Naive thymus-derived CD4-positive, alpha-beta T cell (primary cell): ENCODE measurements at regions not wholly inside any gene's neighbourhood (a gene's known extent, or its start where the extent isn't known, plus 50 kb on each side); places are given as distances from the start of the nearest gene placed in this dataset.

ENCODE experiments used
- ATAC-seq: fragments of 150-1000 bp; cut with Tn5 transposase; 2 replicates; pipeline ENCODE4 v1.10.0; 2021; ENCODE audit warnings: mild to moderate bottlenecking, moderate library complexity
- CTCF ChIA-PET: fragments of 350-600 bp; sonication (Branson Sonifier 250); formaldehyde crosslinking; loops from one replicate; lab custom pipeline; 2021; ENCODE audit warnings: antibody characterized with exemption; lab: Charles Lee
- POLR2A ChIA-PET: fragments of 350-600 bp; sonication (Branson Sonifier 250); formaldehyde crosslinking; loops from one replicate; lab custom pipeline; 2021; ENCODE audit warnings: antibody characterized with exemption, inconsistent platforms; lab: Charles Lee
- DNase-seq, 9 donors: peaks; one replicate each; pipeline versions ENCODE4 v3.0.0 to v3.0.0-alpha.2; 2020 to 2022; ENCODE audit warnings: mixed read lengths in 1 of 9
- H3K27ac ChIP-seq: one replicate; pipeline ENCODE4 v1.7.0; 2013; ENCODE audit warnings: mild to moderate bottlenecking, low read depth, low read length, moderate library complexity
- H3K27me3 ChIP-seq, 2 donors: one replicate each; pipeline ENCODE4 v1.7.0; 2013; ENCODE audit warnings: low read length in 2 of 2, mild to moderate bottlenecking in 2 of 2, moderate library complexity in 2 of 2; ENCODE audit not compliant: control insufficient read depth in 2 of 2, insufficient read depth in 2 of 2
- H3K36me3 ChIP-seq, 3 experiments: 1 replicate in 2 of 3; 2 replicates in 1 of 3; pipeline ENCODE4 v1.7.0; 2013; ENCODE audit warnings: low read length in 3 of 3, mild to moderate bottlenecking in 3 of 3, moderate library complexity in 1 of 3; ENCODE audit not compliant: insufficient read depth in 3 of 3, control insufficient read depth in 2 of 3
- H3K4me1 ChIP-seq, 2 donors: one replicate each; pipeline ENCODE4 v1.7.0; 2013; ENCODE audit warnings: low read length in 2 of 2, mild to moderate bottlenecking in 2 of 2, moderate library complexity in 1 of 2; ENCODE audit not compliant: control insufficient read depth in 2 of 2, insufficient read depth in 2 of 2
- H3K4me3 ChIP-seq: 2 replicates; pipeline ENCODE4 v1.7.0; 2013; ENCODE audit warnings: mild to moderate bottlenecking, low read length
- H3K9me3 ChIP-seq, 3 experiments: 1 replicate in 2 of 3; 2 replicates in 1 of 3; pipeline ENCODE4 v1.7.0; 2013; ENCODE audit warnings: low read length in 3 of 3; ENCODE audit not compliant: control insufficient read depth in 2 of 3
- H3K27ac Mint-ChIP-seq, 9 donors: one replicate each; pipeline ENCODE4 v1.8.0; 2020 to 2022; ENCODE audit warnings: mixed read lengths in 9 of 9, mild to moderate bottlenecking in 8 of 9, moderate library complexity in 5 of 9, inconsistent platforms in 2 of 9
- H3K27me3 Mint-ChIP-seq, 5 donors: one replicate each; pipeline ENCODE4 v1.8.0; 2021 to 2022; ENCODE audit warnings: mixed read lengths in 5 of 5, mild to moderate bottlenecking in 1 of 5
- H3K36me3 Mint-ChIP-seq, 5 donors: one replicate each; pipeline ENCODE4 v1.8.0; 2020 to 2022; ENCODE audit warnings: mixed read lengths in 5 of 5, mild to moderate bottlenecking in 3 of 5, inconsistent platforms in 1 of 5
- H3K4me1 Mint-ChIP-seq, 7 donors: one replicate each; pipeline ENCODE4 v1.8.0; 2020 to 2022; ENCODE audit warnings: mixed read lengths in 7 of 7, mild to moderate bottlenecking in 3 of 7, inconsistent platforms in 1 of 7
- H3K4me3 Mint-ChIP-seq, 10 donors: one replicate each; pipeline ENCODE4 v1.8.0; 2020 to 2022; ENCODE audit warnings: mild to moderate bottlenecking in 10 of 10, mixed read lengths in 10 of 10, moderate library complexity in 6 of 10, inconsistent platforms in 2 of 10
- H3K9me3 Mint-ChIP-seq, 11 donors: one replicate each; pipeline ENCODE4 v1.8.0; 2020 to 2022; ENCODE audit warnings: mixed read lengths in 11 of 11, mild to moderate bottlenecking in 4 of 11, inconsistent platforms in 1 of 11, moderate library complexity in 1 of 11
- intact Hi-C, 2 donors: fragments of 100-400 bp; cut with micrococcal nuclease; formaldehyde crosslinking; loops; one replicate each; pipeline ENCODE4 v1.15.1; 2023

GRCh38 chr18:48488388-48488850, 50.4 kb upstream of the CTIF start:
- H3K27me3 ChIP-seq, result no peaks in the 10 kb centered on the region
- ATAC-seq, result no peak
- intact Hi-C loops, result no loop called here
- no peaks in the 10 kb centered on the region for H3K36me3 ChIP-seq
- CTCF ChIA-PET, result interaction anchor here (0.6 kb wide), 1 partner anchor 450 kb away, joined by 4 read pairs; no protein-coding TSS in a partner anchor
- POLR2A ChIA-PET, result no interaction called here
- no peak overlapping the region for H3K27ac ChIP-seq
- H3K9me3 Mint-ChIP-seq, result peaks cover 0 to 3% (median 0%) of the 10 kb centered on the region in 11 donors
- no peak overlapping the region for H3K4me3 Mint-ChIP-seq
- H3K4me1 ChIP-seq, result no peaks in the 10 kb centered on the region
- no peaks in the 10 kb centered on the region for H3K4me1 Mint-ChIP-seq
- no peak overlapping the region for H3K4me3 ChIP-seq
- DNase-seq, result no peak
- H3K36me3 Mint-ChIP-seq, result peaks cover 0 to 3% (median 0%) of the 10 kb centered on the region in 5 donors
- H3K27me3 Mint-ChIP-seq, result peaks cover 25 to 47% (median 37%) of the 10 kb centered on the region in 5 donors
- H3K9me3 ChIP-seq, result no peaks in the 10 kb centered on the region
- no peak overlapping the region for H3K27ac Mint-ChIP-seq

GRCh38 chr18:48486754-48487153, 52.1 kb upstream of the CTIF start:
- H3K27ac ChIP-seq, result no peak overlapping the region
- ChIA-PET POLR2A (no interaction called here), CTCF (interaction anchor here (0.9 kb wide), 1 partner anchor 12 kb away, joined by 3 read pairs; no protein-coding TSS in a partner anchor)
- no peaks in the 10 kb centered on the region for H3K4me1 ChIP-seq
- DNase-seq (no peak), ATAC-seq (no peak)
- H3K27me3 ChIP-seq, result peaks cover 0 to 3% of the 10 kb centered on the region in 2 donors
- no peaks in the 10 kb centered on the region for H3K9me3 ChIP-seq
- intact Hi-C loops, result no loop called here
- Mint-ChIP-seq H3K9me3 (peaks cover 0 to 3% (median 0%) of the 10 kb centered on the region in 11 donors), H3K27me3 (peaks cover 16 to 31% (median 28%) of the 10 kb centered on the region in 5 donors), H3K36me3 (peaks cover 0 to 3% (median 0%) of the 10 kb centered on the region in 5 donors), H3K4me1 (no peaks in the 10 kb centered on the region), H3K4me3 (no peak overlapping the region), H3K27ac (no peak overlapping the region)
- H3K36me3 ChIP-seq, result no peaks in the 10 kb centered on the region
- H3K4me3 ChIP-seq, result no peak overlapping the region

- Histone ChIP-seq H3K27ac (no peak overlapping the region), H3K36me3 (no peaks in the 10 kb centered on the region), H3K27me3 (peaks cover 0 to 3% of the 10 kb centered on the region in 2 donors), H3K4me1 (no peaks in the 10 kb centered on the region), H3K4me3 (no peak overlapping the region), H3K9me3 (no peaks in the 10 kb centered on the region)
- DNase-seq (no peak), ATAC-seq (no peak)
- peaks cover 15 to 33% (median 23%) of the 10 kb centered on the region in 5 donors for H3K27me3 Mint-ChIP-seq
- peaks cover 0 to 3% (median 0%) of the 10 kb centered on the region in 11 donors for H3K9me3 Mint-ChIP-seq
- no peaks in the 10 kb centered on the region for H3K4me1 Mint-ChIP-seq
- ChIA-PET CTCF (interaction anchor here (0.9 kb wide), 1 partner anchor 11 kb away, joined by 3 read pairs; no protein-coding TSS in a partner anchor), POLR2A (no interaction called here)
- H3K4me3 Mint-ChIP-seq, result no peak overlapping the region
- H3K36me3 Mint-ChIP-seq, result peaks cover 0 to 3% (median 0%) of the 10 kb centered on the region in 5 donors
- intact Hi-C loops, result no loop called here
- no peak overlapping the region for H3K27ac Mint-ChIP-seq
Observed at GRCh38 chr18:48485828-48486405, 52.9 kb upstream of the CTIF start.

GRCh38 chr18:48481092-48481491, 57.7 kb upstream of the CTIF start:
- no peaks in the 10 kb centered on the region for H3K9me3 Mint-ChIP-seq
- H3K27ac ChIP-seq, result no peak overlapping the region
- H3K4me1 Mint-ChIP-seq, result no peaks in the 10 kb centered on the region
- ATAC-seq (no peak), DNase-seq (no peak)
- H3K4me1 ChIP-seq, result no peaks in the 10 kb centered on the region
- H3K36me3 Mint-ChIP-seq, result no peaks in the 10 kb centered on the region
- H3K9me3 ChIP-seq, result no peaks in the 10 kb centered on the region
- H3K4me3 Mint-ChIP-seq, result no peak overlapping the region
- peaks cover 0 to 5% of the 10 kb centered on the region in 2 donors for H3K27me3 ChIP-seq
- peaks cover 13 to 45% (median 17%) of the 10 kb centered on the region in 5 donors for H3K27me3 Mint-ChIP-seq
- no peak overlapping the region for H3K4me3 ChIP-seq
- ChIA-PET POLR2A (no interaction called here), CTCF (no interaction called here)
- H3K36me3 ChIP-seq, result no peaks in the 10 kb centered on the region
- intact Hi-C loops, result no loop called here
- H3K27ac Mint-ChIP-seq, result no peak overlapping the region

- Histone ChIP-seq H3K36me3 (no peaks in the 10 kb centered on the region), H3K4me1 (no peaks in the 10 kb centered on the region), H3K27ac (no peak overlapping the region), H3K4me3 (no peak overlapping the region), H3K27me3 (peaks cover 0 to 5% of the 10 kb centered on the region in 2 donors), H3K9me3 (no peaks in the 10 kb centered on the region)
- CTCF ChIA-PET, result no interaction called here
- H3K36me3 Mint-ChIP-seq, result no peaks in the 10 kb centered on the region
- H3K9me3 Mint-ChIP-seq, result no peaks in the 10 kb centered on the region
- ATAC-seq (no peak), DNase-seq (no peak)
- no peak overlapping the region for H3K27ac Mint-ChIP-seq
- H3K4me3 Mint-ChIP-seq, result no peak overlapping the region
- POLR2A ChIA-PET, result no interaction called here
- intact Hi-C loops, result loop anchor here in 1 of 2 donors (10.0 kb wide), 1 partner anchor 55 kb away; the partner anchor contains the start of gene CTIF
- no peaks in the 10 kb centered on the region for H3K4me1 Mint-ChIP-seq
- peaks cover 10 to 48% (median 18%) of the 10 kb centered on the region in 5 donors for H3K27me3 Mint-ChIP-seq
Observed at GRCh38 chr18:48479531-48479930, 59.3 kb upstream of the CTIF start.

- H3K36me3 ChIP-seq, result no peaks in the 10 kb centered on the region
- no peaks in the 10 kb centered on the region for H3K9me3 ChIP-seq
- Mint-ChIP-seq H3K27ac (no peak overlapping the region), H3K4me3 (no peak overlapping the region), H3K9me3 (peaks cover 0 to 6% (median 1%) of the 10 kb centered on the region in 11 donors), H3K36me3 (peaks cover 0 to 6% (median 0%) of the 10 kb centered on the region in 5 donors), H3K4me1 (no peaks in the 10 kb centered on the region), H3K27me3 (peaks cover 13 to 50% (median 35%) of the 10 kb centered on the region in 5 donors)
- ChIA-PET POLR2A (no interaction called here), CTCF (no interaction called here)
- DNase-seq, result no peak
- intact Hi-C loops, result loop anchor here in 1 of 2 donors (10.0 kb wide), 1 partner anchor 57 kb away; the partner anchor contains the start of gene CTIF
- no peak for ATAC-seq
- H3K4me3 ChIP-seq, result no peak overlapping the region
- H3K27me3 ChIP-seq, result peaks cover 0 to 3% of the 10 kb centered on the region in 2 donors
- H3K4me1 ChIP-seq, result no peaks in the 10 kb centered on the region
- H3K27ac ChIP-seq, result no peak overlapping the region
Observed at GRCh38 chr18:48477348-48477747, 61.5 kb upstream of the CTIF start.
